Prostate gland (tissue), 2 donors: ENCODE measurements at regions not wholly inside any gene's neighbourhood (a gene's known extent, or its start where the extent isn't known, plus 50 kb on each side); places are given as distances from the start of the nearest gene placed in this dataset.

Experiments used
- DNase-seq: peaks from one replicate; pipeline ENCODE4 v3.0.0-alpha.2; 2019; ENCODE audit warnings: low spot score
- H3K27ac ChIP-seq, 2 donors: fragments of 200-600 bp; sonication (generic); 2 replicates each; pipeline ENCODE4 v1.5.1; 2017 to 2019
- H3K27me3 ChIP-seq: fragments of 200-600 bp; sonication (generic); replicated peaks from 2 replicates; pipeline ENCODE4 v1.5.1; 2019; ENCODE audit not compliant: insufficient read depth
- H3K36me3 ChIP-seq, 2 donors: fragments of 200-600 bp; sonication (generic); 1 replicate in 1 of 2; 2 replicates in 1 of 2; pipeline versions ENCODE4 v1.5.1 to v1.8.1; 2017 to 2019
- H3K4me1 ChIP-seq: fragments of 200-600 bp; sonication (generic); replicated peaks from 2 replicates; pipeline ENCODE4 v1.5.1; 2019
- H3K4me3 ChIP-seq, 2 donors: fragments of 200-600 bp; sonication (generic); 2 replicates each; pipeline ENCODE4 v1.5.1; 2017 to 2019
- H3K9me3 ChIP-seq: fragments of 200-600 bp; sonication (generic); 2 replicates; pipeline ENCODE4 v1.5.1; 2017
- POLR2A ChIP-seq: fragments of 450-650 bp; IDR thresholded peaks from one replicate; pipeline ENCODE4 v1.6.1; 2016; ENCODE audit warnings: antibody characterized with exemption, mild to moderate bottlenecking
- POLR2AphosphoS5 ChIP-seq: sonication (generic); formaldehyde crosslinking; IDR thresholded peaks from one replicate; pipeline ENCODE4 v1.6.1; 2017; ENCODE audit warnings: antibody characterized with exemption
- WGBS: methylation state at CpG from one replicate; pipeline ENCODE4 v1.1.5; 2018; 5-methylcytosine and 5-hydroxymethylcytosine counted together
- intact Hi-C: fragments of 100-400 bp; cut with DNase I; formaldehyde crosslinking; loops from one replicate; pipeline ENCODE4 v1.14.2; 2022
- TF ChIP-seq, protein P1 (sequence below), 4 experiments: fragments of 200-600 bp in 2 of 4; fragments of 450-650 bp in 2 of 4; sonication (generic) in 2 of 4; IDR thresholded peaks; 1 replicate in 3 of 4; 2 replicates in 1 of 4; pipeline ENCODE4 v1.5.1; 2016 to 2019; ENCODE audit warnings: antibody characterized with exemption in 4 of 4, mild to moderate bottlenecking in 2 of 4, moderate library complexity in 2 of 4

DNA sequence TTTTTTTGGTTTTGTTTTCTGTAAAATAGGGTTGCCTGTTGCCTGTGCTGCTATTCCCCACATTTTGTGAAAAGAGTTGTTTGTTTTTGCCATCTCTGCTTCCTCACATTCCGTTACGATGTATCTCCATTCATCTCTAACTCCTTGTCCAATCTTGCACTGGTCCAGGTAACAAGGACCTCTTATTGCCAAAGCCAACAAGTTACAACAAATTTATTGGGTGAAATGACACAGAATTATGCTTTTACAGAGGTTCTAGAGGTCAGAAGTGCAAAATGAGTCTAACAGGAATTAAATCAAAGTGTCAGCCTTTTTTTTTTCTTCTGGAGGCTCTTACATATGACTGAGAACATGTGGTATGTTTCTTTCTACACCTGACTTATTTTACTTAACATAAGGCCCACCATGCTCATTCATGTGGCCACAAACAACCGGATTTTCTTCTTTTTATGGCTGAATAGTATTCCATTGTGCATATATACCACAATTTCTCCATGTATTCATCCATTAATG lies 787.9 kb upstream of the B3GALT2 start:
- no peak overlapping the region for H3K27ac ChIP-seq
- intact Hi-C loops: no loop called here
- no peaks in the 10 kb centered on the region for H3K27me3 ChIP-seq
- no peaks in the 10 kb centered on the region for H3K4me1 ChIP-seq
- 49% methylated on average over 3 of the region's 3 CpGs for WGBS
- TF ChIP-seq, protein P1, sequence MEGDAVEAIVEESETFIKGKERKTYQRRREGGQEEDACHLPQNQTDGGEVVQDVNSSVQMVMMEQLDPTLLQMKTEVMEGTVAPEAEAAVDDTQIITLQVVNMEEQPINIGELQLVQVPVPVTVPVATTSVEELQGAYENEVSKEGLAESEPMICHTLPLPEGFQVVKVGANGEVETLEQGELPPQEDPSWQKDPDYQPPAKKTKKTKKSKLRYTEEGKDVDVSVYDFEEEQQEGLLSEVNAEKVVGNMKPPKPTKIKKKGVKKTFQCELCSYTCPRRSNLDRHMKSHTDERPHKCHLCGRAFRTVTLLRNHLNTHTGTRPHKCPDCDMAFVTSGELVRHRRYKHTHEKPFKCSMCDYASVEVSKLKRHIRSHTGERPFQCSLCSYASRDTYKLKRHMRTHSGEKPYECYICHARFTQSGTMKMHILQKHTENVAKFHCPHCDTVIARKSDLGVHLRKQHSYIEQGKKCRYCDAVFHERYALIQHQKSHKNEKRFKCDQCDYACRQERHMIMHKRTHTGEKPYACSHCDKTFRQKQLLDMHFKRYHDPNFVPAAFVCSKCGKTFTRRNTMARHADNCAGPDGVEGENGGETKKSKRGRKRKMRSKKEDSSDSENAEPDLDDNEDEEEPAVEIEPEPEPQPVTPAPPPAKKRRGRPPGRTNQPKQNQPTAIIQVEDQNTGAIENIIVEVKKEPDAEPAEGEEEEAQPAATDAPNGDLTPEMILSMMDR (IDR thresholded peaks at IDR 0.05): no peak
- TF ChIP-seq POLR2A: no peak
- no peak for TF ChIP-seq POLR2AphosphoS5
- DNase-seq: no peak
- H3K4me3 ChIP-seq: no peak overlapping the region
- H3K36me3 ChIP-seq: no peaks in the 10 kb centered on the region
- H3K9me3 ChIP-seq: no peaks in the 10 kb centered on the region

DNA sequence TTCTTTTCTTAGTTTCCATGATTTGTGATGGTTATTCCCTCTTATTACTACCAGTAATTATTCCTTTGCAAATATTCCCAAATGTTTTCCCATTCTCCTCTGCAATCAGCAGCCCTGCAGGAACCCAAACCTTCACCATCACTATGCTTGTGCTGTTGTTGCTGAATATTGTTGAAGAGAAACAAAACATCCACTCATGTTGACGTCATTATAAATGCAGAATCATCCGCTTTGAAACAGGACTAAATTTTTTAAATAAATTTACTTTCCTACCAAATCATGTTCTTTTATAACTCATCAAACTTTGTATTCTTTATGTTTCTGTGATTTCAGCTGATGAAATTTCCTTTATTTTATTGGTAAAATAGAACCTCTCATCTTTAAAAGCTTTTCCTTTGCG lies 787.0 kb upstream of the B3GALT2 start:
- no peaks in the 10 kb centered on the region for H3K9me3 ChIP-seq
- H3K27ac ChIP-seq: no peak overlapping the region
- H3K27me3 ChIP-seq: no peaks in the 10 kb centered on the region
- no peak for DNase-seq
- TF ChIP-seq POLR2AphosphoS5 (no peak), POLR2A (no peak)
- TF ChIP-seq, protein P1 (IDR thresholded peaks at IDR 0.05): no peak
- no peaks in the 10 kb centered on the region for H3K36me3 ChIP-seq
- no peaks in the 10 kb centered on the region for H3K4me1 ChIP-seq
- H3K4me3 ChIP-seq: no peak overlapping the region
- 96% methylated on average over 3 of the region's 3 CpGs for WGBS
- intact Hi-C loops: no loop called here

DNA sequence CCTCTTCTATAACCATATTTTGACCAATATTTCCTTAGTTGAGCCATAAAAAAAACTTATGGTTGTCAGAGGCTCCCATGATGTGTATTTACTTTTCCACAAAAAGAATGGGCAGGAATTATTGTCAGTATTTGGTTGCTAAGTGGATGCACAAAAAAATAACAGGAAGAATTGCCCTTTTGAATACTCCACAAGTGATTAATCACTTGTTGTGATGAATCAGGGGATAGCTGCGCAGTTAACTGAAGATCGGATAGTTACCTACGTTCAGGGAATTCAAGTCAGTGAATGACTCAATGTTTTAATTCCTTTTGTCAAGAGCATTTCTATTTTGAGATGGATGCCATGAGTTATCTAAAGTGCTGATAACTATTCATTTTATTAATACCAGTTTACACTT lies 785.2 kb upstream of the B3GALT2 start:
- H3K36me3 ChIP-seq: no peaks in the 10 kb centered on the region
- H3K4me3 ChIP-seq: no peak overlapping the region
- no peak overlapping the region for H3K27ac ChIP-seq
- no peaks in the 10 kb centered on the region for H3K4me1 ChIP-seq
- intact Hi-C loops: no loop called here
- no peak for DNase-seq
- H3K27me3 ChIP-seq: no peaks in the 10 kb centered on the region
- 79% methylated on average over 3 of the region's 3 CpGs for WGBS
- no peaks in the 10 kb centered on the region for H3K9me3 ChIP-seq
- no peak for TF ChIP-seq POLR2A
- TF ChIP-seq, protein P1 (IDR thresholded peaks at IDR 0.05): no peak
- no peak for TF ChIP-seq POLR2AphosphoS5

DNA sequence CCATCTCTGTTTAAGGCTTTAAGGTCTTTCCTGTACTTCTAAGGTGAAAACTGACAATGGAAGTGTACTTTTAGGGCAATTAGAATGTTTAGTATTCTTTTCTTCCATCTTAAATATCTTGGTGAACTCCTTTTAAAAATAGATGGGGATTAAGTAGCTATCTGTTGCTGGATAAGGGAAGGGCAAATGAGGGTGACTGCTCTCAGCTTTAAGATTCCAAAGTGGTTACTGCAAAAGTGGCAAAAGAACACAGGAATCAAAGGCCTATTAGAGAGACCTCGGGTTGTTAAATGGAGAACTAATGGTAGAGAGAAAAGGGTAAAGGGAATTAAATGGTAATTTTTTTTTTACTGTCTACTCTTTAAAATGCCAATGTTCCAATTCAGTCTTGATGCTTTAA lies 774.1 kb upstream of the B3GALT2 start:
- no peaks in the 10 kb centered on the region for H3K27me3 ChIP-seq
- no peak overlapping the region for H3K4me3 ChIP-seq
- 47% methylated on average over 1 of the region's 1 CpG for WGBS
- no peaks in the 10 kb centered on the region for H3K36me3 ChIP-seq
- DNase-seq: no peak
- H3K9me3 ChIP-seq: no peaks in the 10 kb centered on the region
- H3K27ac ChIP-seq: no peak overlapping the region
- intact Hi-C loops: no loop called here
- TF ChIP-seq POLR2AphosphoS5: no peak
- TF ChIP-seq, protein P1 (IDR thresholded peaks at IDR 0.05): no peak
- TF ChIP-seq POLR2A: no peak
- H3K4me1 ChIP-seq: no peaks in the 10 kb centered on the region

DNA sequence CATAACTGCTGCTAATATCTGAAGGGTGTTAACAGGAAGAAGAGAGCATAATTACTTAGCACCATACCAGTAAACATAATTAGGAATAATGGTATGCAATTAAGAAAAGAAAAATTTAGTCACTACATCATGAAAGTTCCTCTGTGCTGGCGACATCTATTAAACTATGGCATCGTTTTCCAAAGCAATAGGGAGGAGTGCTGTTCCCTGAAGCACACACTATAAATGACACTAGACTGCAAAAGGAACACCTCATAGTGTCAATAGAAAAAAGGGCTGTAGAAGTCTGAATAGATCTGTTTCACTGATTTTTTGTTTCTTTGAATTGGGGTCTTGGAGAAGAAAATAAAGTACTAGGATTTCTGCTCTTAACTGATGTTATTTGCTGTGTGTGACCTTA lies 773.6 kb upstream of the B3GALT2 start:
- Histone ChIP-seq H3K27me3 (no peaks in the 10 kb centered on the region), H3K4me3 (no peak overlapping the region), H3K9me3 (no peaks in the 10 kb centered on the region), H3K27ac (no peak overlapping the region), H3K36me3 (no peaks in the 10 kb centered on the region), H3K4me1 (no peaks in the 10 kb centered on the region)
- DNase-seq: no peak
- WGBS: 43% methylated on average over 2 of the region's 2 CpGs
- TF ChIP-seq POLR2AphosphoS5 (no peak), POLR2A (no peak)
- TF ChIP-seq, protein P1 (IDR thresholded peaks at IDR 0.05): no peak
- intact Hi-C loops: no loop called here
